HG03354 (cell line): ENCODE measurements at regions not wholly inside any gene's neighbourhood (a gene's known extent, or its start where the extent isn't known, plus 50 kb on each side); places are given as distances from the start of the nearest gene placed in this dataset.
"Not testable (repeated sequence)": the region's sequence is repeated elsewhere in the genome, so short reads cannot be mapped to it uniquely, and the experiment has no call there.

Source experiments
- ATAC-seq: cut with Tn5 transposase; IDR thresholded peaks from one replicate; pipeline ENCODE4 v1.9.1; 2021; ENCODE audit warnings: mild to moderate bottlenecking; ENCODE audit not compliant: unreplicated experiment, poor library complexity, severe bottlenecking

- ATAC-seq, result no peak
Measured at GRCh38 chrX:117701050-117701449, 415.6 kb downstream of the KLHL13 start.

GRCh38 chrX:117689956-117690355 is 426.7 kb downstream of the KLHL13 start:
- no peak for ATAC-seq

- no peak for ATAC-seq
Measured at GRCh38 chrX:117680286-117680685, 436.3 kb downstream of the KLHL13 start.

- ATAC-seq, result no peak
Measured at GRCh38 chrX:117653396-117653795, 463.2 kb downstream of the KLHL13 start.

- no peak for ATAC-seq
Measured at GRCh38 chrX:117645639-117646038, 471.0 kb downstream of the KLHL13 start.

- no peak for ATAC-seq
Measured at GRCh38 chrX:117641913-117642656, 474.5 kb downstream of the KLHL13 start.

GRCh38 chrX:117636826-117637225 is 479.8 kb downstream of the KLHL13 start:
- ATAC-seq, result no peak

- no peak for ATAC-seq
Measured at GRCh38 chrX:117633277-117633676, 483.3 kb downstream of the KLHL13 start.

- no peak for ATAC-seq
Measured at GRCh38 chrX:117628381-117628780, 488.2 kb downstream of the KLHL13 start.

- no peak for ATAC-seq
Measured at GRCh38 chrX:117610806-117611205, 505.8 kb downstream of the KLHL13 start.

- no peak for ATAC-seq
Measured at GRCh38 chrX:117610049-117610448, 506.6 kb downstream of the KLHL13 start.

GRCh38 chrX:117607561-117607960 is 509.0 kb downstream of the KLHL13 start:
- ATAC-seq, result no peak

- ATAC-seq, result not testable (repeated sequence)
Measured at GRCh38 chrX:117606101-117606500, 510.5 kb downstream of the KLHL13 start.

GRCh38 chrX:117570160-117570559 is 546.5 kb downstream of the KLHL13 start:
- ATAC-seq, result no peak

- ATAC-seq, result no peak
Measured at GRCh38 chrX:117568238-117568637, 548.4 kb downstream of the KLHL13 start.

- no peak for ATAC-seq
Measured at GRCh38 chrX:117543885-117544284, 572.7 kb downstream of the KLHL13 start.

- ATAC-seq, result no peak
Measured at GRCh38 chrX:117539090-117539418, 577.6 kb downstream of the KLHL13 start.

GRCh38 chrX:117538178-117539089 is 578.2 kb downstream of the KLHL13 start:
- no peak for ATAC-seq

- ATAC-seq, result no peak
Measured at GRCh38 chrX:117532339-117532738, 584.3 kb downstream of the KLHL13 start.

- ATAC-seq, result no peak
Measured at GRCh38 chrX:117522725-117523700, 593.6 kb downstream of the KLHL13 start.
